ENCODE measurements at regions not wholly inside any gene's neighbourhood (a gene's known extent, or its start where the extent isn't known, plus 50 kb on each side); places are given as distances from the start of the nearest gene placed in this dataset.
"Not testable (repeated sequence)": the region's sequence is repeated elsewhere in the genome, so short reads cannot be mapped to it uniquely, and the experiment has no call there.

DNA sequence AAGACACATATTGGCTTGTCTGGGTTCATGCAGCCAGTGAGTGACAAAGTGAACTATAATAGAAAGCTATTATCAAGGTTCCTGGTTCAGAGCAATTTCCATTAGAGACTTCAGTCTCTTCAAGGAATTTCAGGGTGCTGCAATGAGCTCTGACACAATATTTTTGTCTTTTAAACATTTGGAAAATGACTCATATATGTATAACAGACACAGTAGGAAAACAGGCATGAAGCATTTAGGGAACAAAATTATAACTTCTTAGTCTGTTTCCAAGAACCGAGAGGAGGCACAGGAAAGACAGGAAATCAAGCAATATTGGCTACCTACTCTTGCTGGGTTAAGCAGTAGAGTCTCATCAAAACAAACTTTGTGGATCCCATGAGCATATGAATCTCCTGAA lies 170.4 kb downstream of the PTPRC start:
- no peak for DNase-seq (ENCODE audit: low read depth)

- no peak for DNase-seq (ENCODE audit: low read depth)
Measured at GRCh38 chr1:198811449-198811848, 172.6 kb downstream of the PTPRC start.

DNA sequence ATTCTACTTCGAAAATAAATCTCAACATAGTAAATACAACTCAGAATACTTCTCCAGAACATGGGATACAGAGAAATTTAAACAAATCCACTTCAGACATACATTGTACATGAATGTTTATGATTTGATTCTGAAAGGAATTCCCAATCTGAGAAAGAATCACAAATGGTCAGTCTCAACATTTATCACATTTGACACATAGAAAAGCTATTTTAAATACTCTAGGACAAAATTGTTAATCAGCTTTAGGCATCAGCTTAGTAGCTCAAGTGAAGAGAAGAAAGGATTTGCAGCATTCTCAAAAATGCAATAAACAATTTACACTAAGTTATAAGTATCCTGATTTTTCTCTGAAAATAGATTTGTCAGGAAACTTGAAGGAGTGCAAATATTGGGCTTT lies 184.8 kb downstream of the PTPRC start:
- DNase-seq (ENCODE audit: low read depth) = no peak

DNA sequence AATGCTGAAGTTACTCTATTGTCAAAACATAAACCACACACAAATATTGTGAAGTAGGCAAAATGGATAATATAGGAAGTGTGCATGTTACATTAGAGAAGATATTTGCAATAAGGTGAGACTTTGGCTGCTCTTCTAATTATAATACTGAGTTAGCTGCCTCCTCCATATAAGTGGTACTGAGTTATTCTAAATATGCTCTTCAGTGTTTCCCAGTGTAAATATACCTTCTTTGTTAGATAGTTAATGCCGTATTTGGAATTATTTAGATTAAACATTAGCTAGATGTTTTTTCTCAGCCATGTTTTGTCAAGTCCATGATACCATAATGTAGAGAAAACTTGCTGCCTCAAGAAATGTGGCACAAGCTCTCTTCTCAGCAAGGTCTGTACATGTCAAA lies 186.4 kb downstream of the PTPRC start:
- DNase-seq (ENCODE audit: low read depth) = no peak

GRCh38 chr1:198829356-198829755 lies 190.5 kb downstream of the PTPRC start:
- no peak for DNase-seq (ENCODE audit: low read depth)

GRCh38 chr1:198829944-198830343 lies 191.1 kb downstream of the PTPRC start:
- no peak for DNase-seq (ENCODE audit: low read depth)

DNA sequence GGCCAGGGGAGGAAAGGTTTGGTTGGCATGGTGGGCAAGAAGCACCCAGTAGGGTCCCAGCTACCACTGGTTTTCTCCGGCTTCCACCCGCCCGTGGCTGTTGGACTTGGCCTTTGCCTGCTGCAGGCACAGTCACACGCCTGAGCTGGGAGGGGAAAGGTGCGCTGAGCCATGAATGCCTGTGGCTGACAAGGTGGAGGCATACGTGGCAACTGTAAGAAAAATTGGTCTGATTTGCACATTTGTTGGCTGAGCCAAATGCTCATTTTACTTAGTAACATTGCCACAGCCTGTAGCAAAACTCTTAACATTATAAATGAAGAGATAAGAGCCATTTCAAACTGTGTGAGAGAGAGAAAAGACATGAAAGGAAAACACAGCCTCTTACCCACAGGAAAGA lies 191.6 kb downstream of the PTPRC start:
- DNase-seq (ENCODE audit: low read depth) = no peak

DNA sequence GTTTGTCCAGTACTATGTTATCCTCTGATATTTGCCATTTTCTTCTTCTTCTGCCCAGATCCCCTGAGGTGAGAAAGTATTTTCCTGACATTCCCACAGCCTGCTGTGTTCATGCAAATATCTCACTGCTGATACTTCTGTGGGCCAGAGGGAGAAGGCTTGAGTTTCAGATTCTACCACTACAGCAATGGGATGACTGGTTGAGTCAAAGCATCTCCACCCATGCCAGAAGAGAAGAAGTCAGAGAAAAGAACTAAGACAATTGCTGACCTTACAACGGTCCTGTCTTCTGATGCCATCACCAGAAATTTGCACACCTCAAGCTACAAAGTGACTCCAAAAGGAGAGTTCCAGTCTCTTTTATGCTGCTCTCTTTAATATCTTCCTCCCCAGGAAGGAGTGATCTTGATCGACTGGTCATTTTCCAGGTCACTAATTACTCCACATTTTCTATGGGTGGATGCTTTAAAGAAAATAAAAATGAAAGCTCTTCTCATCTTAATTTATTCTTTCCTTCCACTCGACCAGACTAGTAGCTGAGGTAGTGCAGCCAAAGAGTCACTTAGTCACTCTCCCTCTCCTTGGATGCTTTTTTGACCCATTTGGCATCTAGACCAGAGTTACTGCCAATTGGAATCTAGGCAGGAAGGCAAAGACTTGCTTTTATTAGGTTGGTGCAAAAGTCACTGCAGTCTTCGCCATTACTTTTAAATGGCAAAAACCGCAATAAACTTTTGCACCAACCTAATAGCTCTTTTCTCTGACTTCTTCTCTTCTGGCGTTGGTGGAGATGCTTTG lies 195.1 kb downstream of the PTPRC start:
- DNase-seq (ENCODE audit: low read depth) = no peak

DNA sequence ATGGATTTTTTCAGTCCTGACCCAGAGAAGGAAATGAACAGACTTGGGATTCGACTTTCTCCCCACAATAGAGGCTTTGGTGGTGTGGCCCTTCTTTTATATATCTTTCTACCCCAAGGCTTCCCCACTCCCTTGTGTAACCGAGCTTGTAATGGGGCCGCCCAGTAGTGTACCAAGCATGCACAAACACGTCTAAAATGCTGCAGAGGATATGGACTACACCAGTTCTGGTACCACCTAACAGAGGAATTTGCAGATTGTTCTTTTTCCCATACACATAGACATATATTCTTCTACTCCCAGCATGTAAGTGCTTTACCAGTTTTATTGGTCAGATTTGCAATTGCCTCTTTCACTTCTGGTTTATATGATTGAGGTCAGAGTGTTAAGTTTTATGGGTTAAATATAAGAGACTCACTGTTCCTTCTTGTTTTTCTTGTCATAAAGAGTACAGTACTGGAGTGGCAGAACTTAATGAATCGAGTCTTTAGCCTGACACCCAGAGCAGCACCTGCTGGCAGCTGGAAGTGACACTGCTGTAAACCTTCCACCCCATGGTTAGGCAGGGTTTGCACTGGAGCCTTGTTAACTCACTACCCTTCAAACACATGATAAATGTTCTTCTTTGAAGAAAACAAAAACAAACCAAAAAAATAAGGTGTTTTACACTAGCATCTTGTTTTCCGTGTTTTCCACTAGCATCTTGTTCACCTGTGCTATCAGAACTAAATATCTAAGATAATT lies 198.6 kb downstream of the PTPRC start:
- DNase-seq (ENCODE audit: low read depth) = no peak

- no peak for DNase-seq (ENCODE audit: low read depth)
Measured at GRCh38 chr1:198838022-198838342, 199.1 kb downstream of the PTPRC start.

- DNase-seq (ENCODE audit: low read depth) = no peak
Measured at GRCh38 chr1:198841477-198841876, 202.6 kb downstream of the PTPRC start.

- no peak for DNase-seq (ENCODE audit: low read depth)
Measured at GRCh38 chr1:198842686-198843085, 203.8 kb downstream of the PTPRC start.

GRCh38 chr1:198845271-198845670 lies 206.4 kb downstream of the PTPRC start:
- no peak for DNase-seq (ENCODE audit: low read depth)

GRCh38 chr1:198845851-198846250 lies 207.0 kb downstream of the PTPRC start:
- DNase-seq (ENCODE audit: low read depth) = peak; percentile 50

GRCh38 chr1:198846556-198846955 lies 207.7 kb downstream of the PTPRC start:
- no peak for DNase-seq (ENCODE audit: low read depth)

DNA sequence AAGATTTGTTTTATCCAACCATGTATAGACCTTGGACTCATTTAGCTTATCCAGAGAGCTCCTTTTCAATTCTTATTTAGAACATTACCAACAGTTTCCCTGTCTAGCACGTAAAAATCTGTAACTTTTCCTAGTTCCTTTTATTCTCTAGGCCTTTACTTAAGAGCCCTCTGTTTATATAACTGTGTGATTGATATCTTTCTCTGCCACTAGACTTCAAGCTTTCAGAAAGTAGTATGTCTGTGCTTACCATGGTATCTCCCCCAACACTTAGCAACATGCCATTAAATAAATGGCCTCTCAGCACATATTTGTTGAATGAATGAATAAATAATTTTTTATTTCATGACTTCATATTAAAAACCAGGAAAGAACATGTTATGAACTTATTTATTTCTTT lies 209.4 kb downstream of the PTPRC start:
- DNase-seq (ENCODE audit: low read depth) = no peak

- DNase-seq (ENCODE audit: low read depth) = no peak
Measured at GRCh38 chr1:198848649-198849048, 209.8 kb downstream of the PTPRC start.

- DNase-seq (ENCODE audit: low read depth) = no peak
Measured at GRCh38 chr1:198849093-198849492, 210.3 kb downstream of the PTPRC start.

GRCh38 chr1:198850196-198850595 lies 211.4 kb downstream of the PTPRC start:
- no peak for DNase-seq (ENCODE audit: low read depth)

GRCh38 chr1:198850966-198851365 lies 212.1 kb downstream of the PTPRC start:
- DNase-seq (ENCODE audit: low read depth) = not testable (repeated sequence)

GRCh38 chr1:198856601-198857000 lies 217.8 kb downstream of the PTPRC start:
- DNase-seq (ENCODE audit: low read depth) = no peak

- no peak for DNase-seq (ENCODE audit: low read depth)
Measured at GRCh38 chr1:198858033-198858432, 219.2 kb downstream of the PTPRC start.

DNA sequence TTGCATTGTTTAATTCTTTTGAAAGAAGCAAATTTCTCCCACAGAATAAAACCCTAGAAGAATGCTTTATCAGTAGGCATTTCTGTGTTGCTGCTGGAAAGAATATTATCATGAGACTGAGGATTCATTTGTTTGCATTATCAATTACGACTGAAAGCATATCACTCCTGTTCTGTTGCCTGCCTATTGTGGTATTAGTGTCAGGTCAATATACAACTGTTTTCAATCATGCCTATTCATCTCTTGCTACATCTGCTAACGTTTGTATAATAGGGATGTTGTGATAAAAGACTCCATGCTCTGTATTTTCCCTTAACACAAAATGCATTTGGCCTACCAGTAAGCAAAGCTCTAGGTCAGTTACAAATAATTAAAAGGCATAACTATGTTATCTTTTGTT lies 221.5 kb downstream of the PTPRC start:
- DNase-seq (ENCODE audit: low read depth) = no peak

- DNase-seq (ENCODE audit: low read depth) = no peak
Measured at GRCh38 chr1:198861636-198862035, 222.8 kb downstream of the PTPRC start.
